Esophagus muscularis mucosa (tissue), 4 donors: ENCODE measurements at regions not wholly inside any gene's neighbourhood (a gene's known extent, or its start where the extent isn't known, plus 50 kb on each side); places are given as distances from the start of the nearest gene placed in this dataset.

Source experiments
- DNase-seq: peaks from one replicate; pipeline ENCODE4 v3.0.0-alpha.2; 2017; ENCODE audit errors: extremely low spot score
- H3K27ac ChIP-seq, 4 donors: fragments of 200-600 bp; sonication (generic); replicated peaks in 1 of 4; 1 replicate in 3 of 4; 2 replicates in 1 of 4; pipeline ENCODE4 v1.5.1; 2016 to 2019; ENCODE audit warnings: mild to moderate bottlenecking in 1 of 4
- H3K27me3 ChIP-seq, 4 donors: fragments of 200-600 bp; sonication (generic); one replicate each; pipeline versions ENCODE4 v1.5.1 to v1.6.0; 2016 to 2019
- H3K36me3 ChIP-seq, 4 donors: fragments of 200-600 bp; sonication (generic); one replicate each; pipeline ENCODE4 v1.5.1; 2016 to 2019
- H3K4me1 ChIP-seq, 4 donors: fragments of 200-600 bp; sonication (generic); one replicate each; pipeline ENCODE4 v1.5.1; 2016 to 2019
- H3K4me3 ChIP-seq, 4 donors: fragments of 200-600 bp; sonication (generic); 1 replicate in 2 of 4; 2 replicates in 2 of 4; pipeline ENCODE4 v1.5.1; 2016 to 2019; ENCODE audit warnings: mild to moderate bottlenecking in 4 of 4, moderate library complexity in 1 of 4
- H3K9me3 ChIP-seq, 4 donors: fragments of 200-600 bp; sonication (generic); 1 replicate in 3 of 4; 2 replicates in 1 of 4; pipeline ENCODE4 v1.5.1; 2016 to 2019
- CTCF ChIP-seq, 3 experiments: fragments of 200-600 bp in 2 of 3; fragments of 450-650 bp in 1 of 3; sonication (generic) in 2 of 3; IDR thresholded peaks; one replicate each; pipeline ENCODE4 v1.5.1; 2017 to 2019; ENCODE audit warnings: antibody characterized with exemption in 3 of 3, mild to moderate bottlenecking in 2 of 3, moderate library complexity in 1 of 3
- EP300 ChIP-seq: sonication (generic); formaldehyde crosslinking; IDR thresholded peaks from one replicate; pipeline ENCODE4 v1.6.1; 2017; ENCODE audit warnings: antibody characterized with exemption
- POLR2A ChIP-seq: fragments of 450-650 bp; IDR thresholded peaks from one replicate; pipeline ENCODE4 v1.6.1; 2017; ENCODE audit warnings: antibody characterized with exemption, moderate library complexity, mild to moderate bottlenecking, low read depth
- POLR2AphosphoS5 ChIP-seq, 2 donors: sonication (generic); formaldehyde crosslinking; IDR thresholded peaks; one replicate each; pipeline ENCODE4 v1.6.1; 2017; ENCODE audit warnings: antibody characterized with exemption in 2 of 2
- WGBS: methylation state at CpG from one replicate; pipeline ENCODE4 v1.1.5; 2018; 5-methylcytosine and 5-hydroxymethylcytosine counted together
- intact Hi-C: fragments of 100-400 bp; cut with DNase I; formaldehyde crosslinking; loops from one replicate; pipeline ENCODE4 v1.15.1; 2023

DNA sequence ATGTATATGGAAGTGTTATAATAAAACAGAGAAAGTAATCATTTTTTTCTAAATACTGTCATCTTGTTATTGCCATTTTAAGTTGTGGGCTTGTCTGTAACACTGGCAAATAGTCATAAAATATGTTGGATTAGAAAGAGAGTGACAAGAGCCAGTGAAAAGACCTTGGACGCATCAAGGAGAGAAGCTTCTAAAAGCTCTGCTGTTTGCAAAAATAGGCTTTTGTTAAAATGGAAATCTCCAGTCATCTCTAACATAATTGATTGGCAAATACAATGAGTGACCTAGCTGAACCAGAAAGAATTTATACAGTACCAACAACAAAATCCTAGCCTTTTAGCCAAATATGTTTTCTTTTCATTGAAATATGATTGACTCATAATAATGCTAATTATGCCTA is 245.8 kb upstream of the RMST start:
- TF ChIP-seq POLR2A, result no peak
- intact Hi-C loops, result no loop called here

GRCh38 chr12:97222391-97222790 is 240.2 kb upstream of the RMST start:
- no peak for TF ChIP-seq CTCF (IDR thresholded peaks at IDR 0.05)
- TF ChIP-seq EP300, result no peak
- no peak for TF ChIP-seq POLR2A
- TF ChIP-seq POLR2AphosphoS5 (IDR thresholded peaks at IDR 0.05), result no peak
- no peaks in the 10 kb centered on the region for H3K27me3 ChIP-seq
- H3K4me3 ChIP-seq, result no peak overlapping the region
- WGBS, result 71% methylated on average over 1 of the region's 1 CpG
- H3K9me3 ChIP-seq, result no peaks in the 10 kb centered on the region
- no peaks in the 10 kb centered on the region for H3K36me3 ChIP-seq
- no peak for DNase-seq
- H3K4me1 ChIP-seq, result no peaks in the 10 kb centered on the region
- intact Hi-C loops, result no loop called here
- H3K27ac ChIP-seq, result no peak overlapping the region

More for the DNA sequence above, 245.8 kb upstream of the RMST start:
- no peak overlapping the region for H3K27ac ChIP-seq
- H3K9me3 ChIP-seq, result no peaks in the 10 kb centered on the region
- DNase-seq, result no peak
- no peak overlapping the region for H3K4me3 ChIP-seq
- 73% methylated on average over 1 of the region's 1 CpG for WGBS
- H3K36me3 ChIP-seq, result no peaks in the 10 kb centered on the region
- H3K27me3 ChIP-seq, result no peaks in the 10 kb centered on the region
- H3K4me1 ChIP-seq, result no peaks in the 10 kb centered on the region

- Histone ChIP-seq H3K36me3 (no peaks in the 10 kb centered on the region), H3K4me3 (no peak overlapping the region), H3K27ac (no peak overlapping the region), H3K4me1 (no peaks in the 10 kb centered on the region), H3K27me3 (no peaks in the 10 kb centered on the region), H3K9me3 (no peaks in the 10 kb centered on the region)
- WGBS, result 58% methylated on average over 1 of the region's 1 CpG
- no peak for TF ChIP-seq POLR2A
- TF ChIP-seq POLR2AphosphoS5 (IDR thresholded peaks at IDR 0.05), result no peak
- TF ChIP-seq EP300, result no peak
- no peak for DNase-seq
- intact Hi-C loops, result no loop called here
Measured at GRCh38 chr12:97223419-97223818, 239.2 kb upstream of the RMST start.

DNA sequence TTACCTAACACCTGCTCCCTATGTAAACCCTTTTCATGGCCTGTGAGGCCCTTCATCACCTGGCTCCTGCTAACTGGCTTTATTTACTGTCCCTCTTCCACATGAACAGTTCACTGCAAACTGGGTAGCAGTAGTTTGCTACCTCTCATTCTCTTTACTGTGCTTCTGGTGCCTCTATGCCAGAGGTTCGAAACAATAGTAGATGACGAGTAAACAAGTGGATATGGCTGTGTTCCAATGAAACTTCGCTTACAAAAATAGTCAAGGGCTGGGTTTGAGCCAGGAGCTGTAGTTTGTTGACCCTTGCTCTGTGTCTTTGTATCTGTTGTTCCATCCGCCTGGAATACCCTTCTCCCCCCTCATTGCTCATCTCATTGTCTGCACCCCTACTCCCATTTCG is 233.6 kb upstream of the RMST start:
- Histone ChIP-seq H3K27ac (no peak overlapping the region), H3K27me3 (no peaks in the 10 kb centered on the region), H3K4me3 (no peak overlapping the region), H3K36me3 (no peaks in the 10 kb centered on the region), H3K4me1 (no peaks in the 10 kb centered on the region), H3K9me3 (no peaks in the 10 kb centered on the region)
- TF ChIP-seq POLR2AphosphoS5 (IDR thresholded peaks at IDR 0.05) (no peak), EP300 (no peak), CTCF (IDR thresholded peaks at IDR 0.05) (no peak), POLR2A (no peak)
- DNase-seq, result no peak
- intact Hi-C loops, result no loop called here
- 69% methylated on average over 5 of the region's 5 CpGs for whole genome bisulfite sequencing

DNA sequence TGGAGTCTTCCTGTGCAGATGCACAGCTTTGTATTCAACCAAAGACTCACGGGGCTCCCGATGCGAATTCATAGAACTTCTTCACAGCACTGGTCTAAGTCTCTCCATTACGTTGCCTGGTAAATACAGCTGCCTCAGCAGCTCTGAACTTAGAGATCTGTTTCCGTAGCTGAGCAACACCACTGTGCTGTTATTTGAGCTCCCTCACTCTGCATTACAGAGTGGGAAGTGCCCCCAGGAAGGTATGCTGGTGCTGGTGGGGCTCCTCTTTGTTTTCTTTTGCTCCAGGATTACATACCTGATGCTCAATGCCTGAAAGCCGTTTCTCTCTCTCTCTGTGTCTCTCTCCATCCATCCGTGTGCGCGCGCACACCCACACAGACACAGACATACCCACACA is 227.5 kb upstream of the RMST start:
- 84% methylated on average over 10 of the region's 10 CpGs for WGBS
- H3K36me3 ChIP-seq, result no peaks in the 10 kb centered on the region
- intact Hi-C loops, result no loop called here
- H3K27ac ChIP-seq, result no peak overlapping the region
- TF ChIP-seq POLR2AphosphoS5 (IDR thresholded peaks at IDR 0.05), result no peak
- TF ChIP-seq EP300, result no peak
- TF ChIP-seq POLR2A, result no peak
- TF ChIP-seq CTCF (IDR thresholded peaks at IDR 0.05), result no peak
- no peaks in the 10 kb centered on the region for H3K9me3 ChIP-seq
- DNase-seq, result no peak
- H3K27me3 ChIP-seq, result no peaks in the 10 kb centered on the region
- no peak overlapping the region for H3K4me3 ChIP-seq
- no peaks in the 10 kb centered on the region for H3K4me1 ChIP-seq

- intact Hi-C loops, result no loop called here
- no peak for DNase-seq
- TF ChIP-seq POLR2AphosphoS5 (IDR thresholded peaks at IDR 0.05) (no peak), EP300 (no peak), CTCF (IDR thresholded peaks at IDR 0.05) (no peak), POLR2A (no peak)
- 92% methylated on average over 4 of the region's 4 CpGs for whole genome bisulfite sequencing
- Histone ChIP-seq H3K27ac (no peak overlapping the region), H3K36me3 (no peaks in the 10 kb centered on the region), H3K4me3 (no peak overlapping the region), H3K27me3 (no peaks in the 10 kb centered on the region), H3K4me1 (no peaks in the 10 kb centered on the region), H3K9me3 (no peaks in the 10 kb centered on the region)
Measured at GRCh38 chr12:97246368-97246767, 216.2 kb upstream of the RMST start.
